Right ventricle myocardium superior (tissue), 1 donor: ENCODE measurements at regions not wholly inside any gene's neighbourhood (a gene's known extent, or its start where the extent isn't known, plus 50 kb on each side); places are given as distances from the start of the nearest gene placed in this dataset.
"Not testable (repeated sequence)": the region's sequence is repeated elsewhere in the genome, so short reads cannot be mapped to it uniquely, and the experiment has no call there.

ENCODE experiments used
- ATAC-seq: fragments of 200-7000 bp; cut with Tn5 transposase; one replicate; pipeline ENCODE4 v1.9.1; 2020; ENCODE audit warnings: mild to moderate bottlenecking; ENCODE audit not compliant: poor library complexity
- DNase-seq: peaks from one replicate; pipeline ENCODE4 v3.0.0-alpha.2; 2020
- intact Hi-C: fragments of 100-400 bp; cut with DNase I; formaldehyde crosslinking; loops from one replicate; pipeline ENCODE4 v1.11.2; 2022
- donor health status: DM: no; HTN: yes; CAD: no; lungs with severe emphysema.

DNA sequence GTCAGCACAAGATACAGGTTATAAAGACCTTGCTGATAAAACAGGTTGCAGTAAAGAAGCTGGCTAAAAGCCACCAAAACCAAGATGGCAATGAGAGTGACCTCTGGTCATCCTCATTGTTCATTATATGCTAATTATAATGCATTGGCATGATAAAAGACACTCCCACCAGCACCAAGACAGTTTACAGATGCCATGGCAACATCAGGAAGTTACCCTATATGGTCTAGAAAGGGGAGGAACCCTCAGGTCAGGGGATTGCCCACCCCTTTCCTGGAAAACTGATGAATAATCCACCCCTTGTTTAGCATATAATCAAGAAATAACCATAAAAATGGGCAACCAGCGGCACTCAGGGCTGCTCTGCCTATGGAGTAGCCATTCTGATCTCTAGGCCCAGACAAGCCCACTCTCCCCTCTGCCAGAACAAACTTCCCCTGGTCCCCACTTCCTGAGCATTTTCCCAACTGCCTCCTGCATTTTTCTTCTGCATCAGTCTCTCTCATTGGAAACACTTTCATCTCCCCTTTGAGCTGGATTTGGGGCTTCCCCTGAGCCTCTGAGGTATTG lies 215.3 kb upstream of the SDK2 start:
- intact Hi-C loops, ATAC-seq, DNase-seq: not testable (repeated sequence)

DNA sequence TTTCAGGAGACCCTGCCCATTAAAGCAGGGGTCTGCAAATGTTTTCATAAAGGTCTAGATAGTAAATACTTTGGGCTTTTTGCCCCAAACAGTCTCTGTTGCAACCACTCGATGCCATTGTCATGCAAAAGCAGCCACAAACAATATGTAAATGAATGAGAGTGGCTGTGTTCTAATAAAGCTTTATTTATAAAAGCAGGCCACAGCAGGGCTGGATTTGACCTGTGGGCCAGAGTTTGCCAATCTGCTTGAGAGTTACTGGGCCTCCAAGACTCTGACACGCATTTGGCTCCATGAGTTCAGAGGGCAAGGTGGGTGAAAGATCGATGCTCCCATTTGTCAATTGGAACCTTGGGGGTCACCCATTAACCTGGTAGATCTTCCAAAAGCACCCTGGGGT lies 217.3 kb upstream of the SDK2 start:
- intact Hi-C loops, result no loop called here
- ATAC-seq, result no peak
- no peak for DNase-seq

DNA sequence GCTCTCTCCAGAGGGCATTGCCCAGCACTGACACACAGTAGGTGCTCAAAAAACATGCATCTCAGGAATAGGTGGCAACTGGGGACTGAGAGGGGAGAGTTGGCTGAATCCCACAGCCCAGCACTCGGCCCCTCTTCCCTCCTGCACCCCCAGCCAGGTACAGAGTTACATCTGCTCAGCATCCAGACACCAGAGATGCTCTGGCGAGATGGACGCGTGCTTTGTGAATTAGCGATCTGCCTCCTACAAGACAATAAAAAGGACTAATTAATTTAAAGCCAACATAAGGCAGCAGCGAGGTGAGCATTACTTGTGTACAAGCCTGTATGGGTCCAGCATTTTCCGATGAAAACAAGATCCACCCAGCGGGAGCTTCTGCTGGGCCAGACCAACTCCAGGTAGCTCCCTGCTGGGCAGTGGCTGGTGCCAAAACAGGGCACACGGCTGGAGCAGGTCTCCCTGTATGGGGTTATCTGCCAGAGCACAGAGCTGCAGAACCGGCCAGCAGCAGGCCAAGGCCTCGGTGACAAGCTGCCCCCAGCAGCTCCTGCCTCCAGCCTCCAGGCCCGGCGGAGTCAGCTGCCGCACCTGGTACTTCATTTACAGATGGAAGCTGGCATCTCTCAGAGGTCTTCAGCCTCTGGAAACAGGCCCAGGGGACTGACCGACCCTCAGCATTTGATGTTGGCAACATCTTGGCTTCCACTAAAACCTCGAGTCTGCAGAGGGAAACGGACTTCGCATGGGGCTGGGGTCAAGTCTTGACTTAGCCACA lies 219.7 kb upstream of the SDK2 start:
- intact Hi-C loops, result no loop called here
- ATAC-seq (no peak), DNase-seq (no peak)

DNA sequence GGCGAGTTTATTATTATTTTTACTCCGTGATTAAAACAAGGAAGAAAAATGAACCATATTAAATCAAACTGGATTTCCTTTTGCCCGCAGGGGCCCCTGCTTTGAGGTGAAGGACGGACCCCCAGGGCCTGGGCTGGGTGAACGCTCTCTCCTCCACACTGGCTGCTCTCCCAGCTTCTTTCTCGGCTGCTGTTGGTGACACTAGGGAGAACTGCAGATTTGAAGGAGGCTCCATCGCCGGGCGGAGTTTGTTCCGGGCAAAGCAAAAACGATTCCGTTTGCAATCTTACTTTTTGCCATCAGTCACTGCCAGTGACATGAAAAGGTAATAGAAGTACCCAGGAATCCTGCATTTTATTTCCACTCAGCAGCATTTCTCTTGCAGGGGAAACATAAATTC lies 221.6 kb upstream of the SDK2 start:
- intact Hi-C loops, result no loop called here
- DNase-seq (no peak), ATAC-seq (no peak)

DNA sequence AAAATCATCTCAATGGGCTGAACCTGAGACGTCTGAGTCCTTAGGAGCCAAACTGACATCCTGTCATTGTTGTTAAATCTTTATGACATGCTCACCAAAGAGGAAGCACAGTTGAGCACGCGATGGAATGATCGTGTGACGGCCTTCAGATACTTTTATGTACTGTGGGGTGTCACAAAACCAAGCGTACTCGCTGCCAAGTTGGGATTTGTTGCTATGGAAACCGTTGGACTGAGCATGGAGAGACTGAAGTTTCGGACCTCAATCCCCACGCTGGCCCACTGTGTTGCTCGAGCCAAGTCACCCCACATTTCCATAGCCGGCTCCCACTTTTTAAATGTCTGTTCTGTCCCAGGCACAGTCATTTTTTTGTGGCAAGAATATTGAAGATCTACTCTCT lies 222.8 kb upstream of the SDK2 start:
- DNase-seq (no peak), ATAC-seq (no peak)
- intact Hi-C loops, result no loop called here

DNA sequence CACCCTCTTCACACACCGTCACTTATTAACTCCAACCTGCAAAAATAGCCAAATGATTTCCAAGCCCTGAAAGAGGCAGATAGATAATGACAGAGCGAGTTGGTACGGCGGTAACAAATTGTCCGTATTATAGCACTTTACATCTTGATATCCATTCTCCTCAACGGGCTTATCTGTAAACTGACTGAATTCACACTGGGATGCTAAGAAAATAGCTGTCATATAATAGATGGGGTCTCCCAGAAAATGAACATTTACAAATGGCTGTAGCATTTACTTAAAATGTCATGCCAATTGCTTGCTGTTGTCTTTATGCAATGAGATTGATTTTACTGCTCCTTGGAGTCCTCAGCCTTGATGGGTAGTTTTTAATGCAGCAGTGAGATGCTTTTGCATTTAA lies 225.8 kb upstream of the SDK2 start:
- DNase-seq (no peak), ATAC-seq (no peak)
- intact Hi-C loops, result no loop called here

DNA sequence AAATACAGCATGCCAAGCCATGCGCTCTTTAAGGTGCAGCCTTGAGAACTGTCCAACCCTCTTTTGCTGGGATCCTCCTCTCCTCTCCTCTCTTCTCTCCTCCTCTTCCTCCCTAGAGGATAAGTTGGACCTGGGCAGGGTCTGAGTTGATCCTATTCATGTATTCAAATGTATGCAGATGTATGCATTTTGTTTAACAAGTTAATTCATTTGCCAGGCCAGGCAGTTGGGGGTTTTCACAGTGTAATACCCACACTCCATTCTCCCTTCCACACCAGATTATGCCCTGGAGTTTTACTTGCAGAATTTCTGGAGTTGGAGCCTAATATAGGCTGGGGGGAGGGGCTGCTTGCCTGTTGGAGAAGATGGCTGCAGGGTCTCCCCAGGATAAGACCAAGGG lies 226.2 kb upstream of the SDK2 start:
- intact Hi-C loops, result no loop called here
- DNase-seq (no peak), ATAC-seq (no peak)

DNA sequence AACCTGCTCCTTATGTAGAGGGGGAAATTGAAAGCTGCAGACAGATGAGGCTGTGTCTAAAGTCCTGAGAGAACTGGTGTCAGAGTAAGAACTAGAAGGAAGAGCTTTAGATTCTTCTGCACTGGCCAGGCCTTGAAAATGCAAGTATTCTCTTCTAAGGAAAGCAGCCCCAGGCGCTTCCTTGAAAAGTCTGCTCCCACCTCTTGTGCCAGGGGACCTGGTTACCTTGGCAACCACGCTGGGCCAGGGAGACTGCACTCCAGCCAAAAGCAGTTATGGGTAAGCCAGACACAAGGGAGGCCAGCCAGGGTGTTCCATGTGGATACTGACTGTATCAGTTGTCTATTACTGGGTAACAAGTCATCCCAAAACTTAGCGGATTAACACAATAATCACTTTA lies 228.6 kb upstream of the SDK2 start:
- no peak for DNase-seq
- intact Hi-C loops, result no loop called here

DNA sequence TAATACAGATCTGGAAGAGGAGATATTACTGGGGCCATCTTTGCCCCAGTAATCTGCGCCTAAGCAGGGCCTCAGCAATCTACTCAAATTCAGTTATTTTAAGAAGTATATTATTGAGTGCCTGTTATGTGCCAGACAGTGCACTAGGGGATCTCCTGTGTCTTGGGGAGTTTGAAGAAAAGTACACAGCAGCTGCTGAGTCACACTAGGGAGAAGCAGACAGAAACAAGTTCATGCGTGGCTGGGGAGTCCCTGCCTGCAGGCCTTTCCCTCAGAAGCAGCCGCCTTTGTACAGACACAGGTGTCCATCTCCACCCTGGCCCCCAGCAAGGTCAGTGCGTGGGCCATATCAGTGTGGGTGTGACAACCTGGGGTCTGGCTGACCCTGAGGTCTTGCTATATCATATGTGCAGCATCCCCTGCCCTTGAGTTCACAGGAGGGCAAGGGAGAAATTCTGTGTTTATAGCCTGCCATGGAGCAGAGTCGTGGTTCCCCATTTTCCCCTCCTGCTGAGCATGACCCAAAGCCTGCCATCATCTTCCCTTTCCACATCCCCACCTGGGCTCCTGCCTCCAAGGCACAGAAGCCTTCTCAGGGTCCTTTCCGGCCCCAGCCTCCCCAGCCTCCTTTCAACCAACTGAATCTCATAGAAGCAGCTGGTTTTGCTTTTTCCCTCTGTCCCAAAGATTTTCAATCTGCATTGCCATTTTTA lies 229.9 kb upstream of the SDK2 start:
- DNase-seq, result no peak
- no peak for ATAC-seq
- intact Hi-C loops, result no loop called here

More for the DNA sequence above, 228.6 kb upstream of the SDK2 start:
- no peak for ATAC-seq

DNA sequence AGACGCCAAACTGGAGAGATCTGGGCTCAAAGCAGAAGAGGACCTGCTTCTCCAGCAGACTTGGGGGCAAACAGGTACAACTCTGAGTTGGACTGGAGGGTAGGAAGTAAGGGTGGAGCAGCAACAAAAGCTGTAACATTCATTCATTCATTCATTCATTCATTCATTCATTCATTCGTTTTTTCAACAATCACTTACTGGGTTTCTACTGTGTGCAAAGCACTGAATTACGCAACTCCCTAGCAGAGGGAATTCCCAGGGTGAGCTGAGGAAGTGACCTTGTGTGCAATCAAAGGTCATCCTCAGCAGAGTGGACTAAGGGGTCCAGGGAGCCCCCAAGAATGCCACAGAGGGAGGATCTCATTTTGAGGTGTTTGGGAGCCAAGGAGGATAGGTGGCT lies 231.1 kb upstream of the SDK2 start:
- intact Hi-C loops, result no loop called here
- no peak for DNase-seq

DNA sequence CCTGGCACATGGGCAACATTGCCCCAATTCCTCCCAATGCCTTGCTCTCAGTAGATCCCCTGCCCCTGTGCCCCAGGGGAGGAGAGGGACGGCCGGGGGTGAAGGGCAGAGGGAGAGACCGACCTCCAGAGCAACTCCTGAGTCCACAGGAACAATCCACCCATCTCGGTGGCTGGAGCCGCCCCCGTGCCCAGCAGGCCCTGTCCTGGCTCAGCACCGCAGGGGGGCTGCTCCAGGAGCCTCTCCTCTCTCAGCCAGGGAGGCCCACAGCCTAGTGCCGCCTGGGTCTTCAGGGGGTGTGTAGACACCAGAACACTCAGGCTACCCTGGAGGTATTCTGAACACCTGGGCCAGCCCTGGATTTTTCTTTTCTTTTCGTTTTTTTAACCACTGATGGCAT lies 233.7 kb upstream of the SDK2 start:
- ATAC-seq (no peak), DNase-seq (no peak)
- intact Hi-C loops, result no loop called here

More for the DNA sequence above, 231.1 kb upstream of the SDK2 start:
- no peak for ATAC-seq

DNA sequence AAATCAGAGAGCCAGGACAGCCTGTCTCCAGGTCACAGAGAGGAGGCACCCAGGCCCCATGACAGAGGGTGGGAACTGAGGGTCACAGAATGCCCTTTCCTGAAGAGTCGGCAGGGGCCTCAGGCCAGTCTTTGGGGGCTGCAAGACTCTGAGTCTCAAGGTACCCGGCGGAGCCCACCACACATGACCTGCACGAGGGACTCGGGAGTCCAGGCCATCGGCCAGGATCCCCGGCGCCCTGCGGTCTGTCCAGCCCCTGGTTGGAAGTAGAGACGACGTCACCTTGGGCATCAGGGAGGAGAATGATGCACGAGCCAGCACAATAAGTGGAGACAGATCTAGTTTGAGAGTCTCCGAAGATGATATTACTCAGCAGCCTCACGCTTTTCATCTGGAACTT lies 234.7 kb upstream of the SDK2 start:
- ATAC-seq (no peak), DNase-seq (no peak)
- intact Hi-C loops, result no loop called here

DNA sequence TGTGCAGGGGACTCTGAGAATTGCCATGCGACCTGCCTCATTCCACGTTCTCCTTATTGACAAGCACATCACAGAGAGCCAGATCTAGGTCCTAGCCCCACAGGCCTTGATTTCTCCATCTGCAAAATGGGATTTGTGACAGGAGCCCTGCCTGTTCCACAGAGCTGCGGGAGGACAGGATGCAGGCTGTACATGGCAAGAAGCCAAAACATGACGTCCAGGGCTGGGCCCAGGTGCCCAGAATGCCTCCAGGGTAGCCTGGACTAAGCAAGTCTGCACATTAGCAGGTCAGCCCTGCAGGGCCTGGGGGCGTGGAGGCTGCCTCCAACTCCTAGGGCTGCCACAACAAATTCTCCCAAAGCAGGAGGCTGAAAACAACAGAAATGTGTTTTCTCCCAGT lies 235.7 kb upstream of the SDK2 start:
- DNase-seq, result no peak
- ATAC-seq, result no peak
- intact Hi-C loops, result no loop called here

DNA sequence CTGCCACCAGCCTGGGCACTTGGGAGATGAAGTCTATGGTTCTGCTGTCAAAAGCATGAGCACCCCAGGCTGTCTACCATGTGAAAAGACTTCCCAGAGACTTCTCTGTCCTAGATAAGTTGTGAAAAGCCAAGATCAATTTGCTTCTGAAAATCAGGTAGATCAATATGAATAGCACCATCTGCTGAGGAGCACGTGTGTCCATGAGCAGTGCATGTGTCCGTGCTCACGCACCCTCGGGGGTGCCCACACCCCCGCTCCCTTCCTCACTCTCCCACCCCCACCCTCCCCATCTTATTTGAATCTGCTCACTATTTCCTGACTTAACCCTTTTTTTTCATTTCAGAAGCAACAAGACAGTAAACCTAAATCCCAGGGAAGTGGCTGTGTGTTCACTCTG lies 238.3 kb upstream of the SDK2 start:
- intact Hi-C loops, result no loop called here
- ATAC-seq (no peak), DNase-seq (no peak)

DNA sequence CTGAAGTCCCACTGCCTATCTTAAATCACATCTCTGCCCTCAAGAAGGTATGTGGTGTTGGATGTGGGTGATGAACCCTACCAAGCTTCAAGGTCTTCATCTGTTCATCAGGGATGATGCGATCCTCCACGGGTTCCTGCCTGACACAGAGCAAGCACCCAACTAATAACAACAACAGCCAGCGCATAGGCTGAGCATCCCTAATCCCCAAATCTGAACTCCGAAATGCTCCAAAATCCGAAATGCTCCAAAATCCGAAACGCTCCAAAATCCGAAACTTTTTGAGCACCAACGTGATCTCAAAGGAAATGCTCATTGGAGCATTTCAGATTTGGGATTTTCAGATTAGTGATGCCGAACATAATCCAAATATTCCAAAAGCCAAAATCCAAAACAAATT lies 238.9 kb upstream of the SDK2 start:
- no peak for DNase-seq
- intact Hi-C loops, result no loop called here

DNA sequence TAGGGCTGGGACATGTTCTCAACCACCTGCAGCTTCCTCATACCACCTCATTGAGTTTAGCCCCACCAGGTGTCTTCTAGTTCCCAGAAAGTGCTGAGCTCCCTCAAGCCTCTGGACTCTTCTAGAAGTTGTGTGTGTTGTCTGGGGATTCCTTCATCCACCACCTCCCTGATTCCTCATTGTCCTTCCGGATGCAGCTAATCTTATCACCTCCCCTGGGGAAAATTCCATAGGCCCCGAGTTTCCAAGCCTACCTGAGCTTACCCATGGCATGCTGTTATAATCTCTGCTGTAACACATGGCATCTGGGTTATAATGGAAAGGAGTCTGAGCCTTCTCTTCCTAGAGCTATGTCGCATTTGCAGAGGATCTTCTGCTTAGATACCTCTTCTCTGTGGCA lies 243.5 kb upstream of the SDK2 start:
- ATAC-seq (no peak), DNase-seq (no peak)
- intact Hi-C loops, result no loop called here

More for the DNA sequence above, 238.9 kb upstream of the SDK2 start:
- no peak for ATAC-seq

DNA sequence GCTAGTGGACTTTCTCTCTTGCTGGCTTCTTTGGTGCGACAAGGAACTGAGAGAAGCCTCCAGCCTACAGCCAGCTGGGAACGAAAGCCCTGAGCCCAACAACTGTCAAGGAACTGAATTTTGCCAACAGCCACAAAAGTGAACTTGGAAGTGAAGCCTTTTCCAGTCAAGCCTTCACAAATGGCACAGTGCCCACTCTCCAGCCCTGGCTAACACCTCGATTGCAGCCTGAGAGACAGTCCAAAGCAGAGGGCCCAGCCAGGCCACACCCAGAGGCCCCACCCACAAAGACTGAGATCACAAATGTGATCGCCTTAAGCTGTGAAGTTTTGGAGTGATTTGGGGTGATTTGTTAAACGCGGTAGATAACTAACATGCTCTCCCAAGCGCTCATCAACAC lies 244.6 kb upstream of the SDK2 start:
- intact Hi-C loops, result no loop called here
- ATAC-seq (no peak), DNase-seq (peak; percentile 48)

DNA sequence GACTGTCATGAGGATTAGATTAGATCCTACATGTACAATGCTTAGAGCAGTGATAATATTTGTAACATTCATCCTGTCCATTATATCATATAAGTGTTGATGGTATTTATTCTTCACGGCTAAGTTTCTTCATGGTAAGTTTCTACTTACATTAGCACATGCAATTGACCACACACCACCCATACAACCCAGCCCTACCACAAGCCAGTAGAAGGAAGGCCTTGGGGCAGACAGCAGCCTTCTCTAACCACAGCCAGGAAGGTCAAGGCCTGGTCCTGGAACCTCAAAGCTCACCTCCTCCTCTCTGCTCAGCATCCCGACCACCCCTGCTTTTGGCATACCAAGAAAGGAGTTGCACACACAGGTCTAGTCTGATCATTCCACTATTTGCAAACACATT lies 245.2 kb upstream of the SDK2 start:
- intact Hi-C loops, result no loop called here
- ATAC-seq (no peak), DNase-seq (no peak)

DNA sequence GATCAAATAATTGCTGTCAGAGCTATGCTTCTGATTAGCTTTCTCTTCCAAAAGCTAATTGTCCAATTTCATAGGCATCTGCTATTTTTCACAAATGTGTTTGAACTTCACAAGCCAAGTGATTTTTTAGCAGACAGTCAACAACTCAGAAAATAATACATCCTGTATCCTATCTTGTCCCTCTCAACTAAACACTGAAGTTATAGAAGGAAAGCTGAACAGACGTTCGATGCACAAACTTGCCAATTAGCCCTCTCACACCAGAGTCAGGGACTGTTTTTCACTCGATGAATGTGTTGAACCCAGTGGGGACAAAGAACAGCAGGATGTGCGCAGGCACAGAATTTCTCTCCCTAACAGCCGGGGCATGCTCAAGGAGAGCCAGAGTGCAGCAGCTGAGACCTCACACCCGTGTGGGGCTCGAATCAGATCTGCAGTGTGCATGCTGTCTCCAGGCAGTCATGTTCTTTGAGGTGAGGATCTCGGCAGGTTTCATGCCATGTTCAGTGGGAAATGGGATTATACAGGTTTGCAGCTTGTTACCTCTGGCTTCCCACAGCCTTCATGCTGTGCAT lies 246.7 kb upstream of the SDK2 start:
- no peak for ATAC-seq
- intact Hi-C loops, result no loop called here
- no peak for DNase-seq

DNA sequence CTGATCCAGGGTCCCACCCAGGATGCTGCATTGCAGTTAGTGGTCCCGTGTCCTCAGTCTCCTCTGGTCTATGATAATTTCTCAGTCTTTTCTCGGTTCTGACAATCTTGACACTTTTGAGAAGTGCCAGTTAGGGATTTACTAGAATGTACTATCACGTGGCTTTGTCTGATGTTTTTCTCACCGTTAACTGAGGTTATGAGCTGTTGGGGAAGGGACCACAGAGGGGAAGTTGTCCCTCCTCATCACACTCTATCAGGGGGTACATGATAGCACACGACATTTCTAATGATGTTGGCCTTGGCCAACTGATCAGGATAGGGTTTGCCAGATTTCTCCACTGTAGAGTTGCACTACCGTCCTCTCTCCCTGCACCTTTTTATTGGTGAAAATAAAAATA lies 250.9 kb upstream of the SDK2 start:
- DNase-seq, result no peak
- intact Hi-C loops, result no loop called here
- no peak for ATAC-seq
